Smooth muscle cell (in vitro differentiated cells): ENCODE measurements at regions not wholly inside any gene's neighbourhood (a gene's known extent, or its start where the extent isn't known, plus 50 kb on each side); places are given as distances from the start of the nearest gene placed in this dataset.

Experiments used
- DNase-seq: peaks from one replicate; lab custom pipeline; 2025; ENCODE audit not compliant: unreplicated experiment; lab: John Stamatoyannopoulos, UW
- H2AFZ ChIP-seq: fragments of 200-600 bp; sonication (generic); 2 replicates; pipeline ENCODE4 v1.6.0; 2016; ENCODE audit warnings: antibody characterized with exemption, low read depth, mild to moderate bottlenecking
- H3F3A ChIP-seq: fragments of 200-600 bp; sonication (generic); 2 replicates; pipeline ENCODE4 v1.6.0; 2017; ENCODE audit warnings: antibody characterized with exemption, low read depth
- H3K27ac ChIP-seq: fragments of 200-600 bp; sonication (generic); 2 replicates; pipeline ENCODE4 v1.5.1; 2016; ENCODE audit warnings: low read depth, mild to moderate bottlenecking
- H3K27me3 ChIP-seq: fragments of 200-600 bp; sonication (generic); 2 replicates; pipeline ENCODE4 v1.6.1; 2016; ENCODE audit warnings: low read depth, mild to moderate bottlenecking
- H3K36me3 ChIP-seq: fragments of 200-600 bp; sonication (generic); 2 replicates; pipeline ENCODE4 v1.5.1; 2016; ENCODE audit warnings: low read depth
- H3K4me1 ChIP-seq: fragments of 200-600 bp; sonication (generic); 2 replicates; pipeline ENCODE4 v1.5.1; 2016; ENCODE audit warnings: low read depth
- H3K4me2 ChIP-seq: fragments of 200-600 bp; sonication (generic); 2 replicates; pipeline ENCODE4 v1.6.0; 2016; ENCODE audit warnings: mild to moderate bottlenecking
- H3K4me3 ChIP-seq: fragments of 200-600 bp; sonication (generic); 2 replicates; pipeline ENCODE4 v1.5.1; 2016; ENCODE audit warnings: mild to moderate bottlenecking
- H3K79me2 ChIP-seq: fragments of 200-600 bp; sonication (generic); 2 replicates; pipeline ENCODE4 v1.6.0; 2016; ENCODE audit warnings: low read depth, mild to moderate bottlenecking
- H3K9ac ChIP-seq: fragments of 200-600 bp; sonication (generic); 2 replicates; pipeline ENCODE4 v1.6.0; 2016; ENCODE audit warnings: low read depth
- H3K9me3 ChIP-seq: fragments of 200-600 bp; sonication (generic); replicated peaks from 2 replicates; pipeline ENCODE4 v1.5.1; 2016; ENCODE audit warnings: low read depth
- H4K20me1 ChIP-seq: fragments of 200-600 bp; sonication (generic); 2 replicates; pipeline ENCODE4 v1.6.0; 2016; ENCODE audit warnings: low read depth
- CTCF ChIP-seq: fragments of 200-600 bp; sonication (generic); IDR thresholded peaks from 2 replicates; pipeline ENCODE4 v1.5.1; 2017; ENCODE audit warnings: borderline replicate concordance, mild to moderate bottlenecking, antibody characterized with exemption; ENCODE audit not compliant: insufficient read depth, poor library complexity, severe bottlenecking
- WGBS: methylation state at CpG from one replicate; pipeline ENCODE4 v1.1.7; 2016; ENCODE audit warnings: low lambda C conversion rate; 5-methylcytosine and 5-hydroxymethylcytosine counted together

DNA sequence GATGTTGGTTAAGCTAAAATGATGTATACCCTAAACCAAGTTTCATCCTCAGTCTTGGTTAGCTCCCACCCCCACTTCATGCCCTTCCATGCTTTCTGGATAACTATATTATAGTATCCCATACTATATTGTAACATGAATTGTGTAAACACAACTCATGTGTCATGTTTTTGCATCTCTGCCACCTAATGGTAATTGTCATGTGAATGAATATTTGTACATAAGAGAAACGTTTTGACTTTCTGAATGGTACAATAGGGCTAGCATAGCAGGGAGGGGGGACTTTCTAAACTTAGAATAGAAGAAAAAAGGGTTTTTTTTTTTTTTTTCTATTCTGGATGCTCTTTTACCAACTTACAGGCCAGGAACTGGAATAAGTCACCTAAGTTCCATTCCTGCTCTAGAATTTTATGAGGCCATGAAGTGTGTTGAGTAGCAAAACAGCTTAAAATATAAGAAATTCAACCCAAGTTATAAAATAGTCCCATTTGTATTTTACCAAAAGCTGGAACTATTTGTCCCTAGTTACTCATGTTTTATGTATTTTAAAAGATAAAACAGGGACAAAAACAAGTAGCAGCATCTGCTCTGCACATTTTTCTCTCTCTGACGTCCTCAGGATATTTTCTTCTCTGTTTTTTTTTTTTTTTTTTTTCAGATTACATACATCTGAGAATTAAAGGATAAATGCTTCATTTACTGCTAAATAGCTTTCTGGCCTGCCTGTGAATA is 77.4 kb downstream of the HLX start:
- DNase-seq: no peak
- no peaks in the 10 kb centered on the region for H4K20me1 ChIP-seq
- peaks cover 7% of the 10 kb centered on the region for H3F3A ChIP-seq
- H2AFZ ChIP-seq: no peak overlapping the region
- no peak for TF ChIP-seq CTCF
- no peaks in the 10 kb centered on the region for H3K9me3 ChIP-seq
- no peaks in the 10 kb centered on the region for H3K27me3 ChIP-seq
- peak overlapping the region; percentile 94 for H3K27ac ChIP-seq
- H3K4me1 ChIP-seq: peaks cover 6% of the 10 kb centered on the region
- H3K9ac ChIP-seq: peak overlapping the region; percentile 78
- no peak overlapping the region for H3K4me3 ChIP-seq
- H3K79me2 ChIP-seq: no peaks in the 10 kb centered on the region
- 35% methylated on average over 2 of the region's 2 CpGs for WGBS
- peak overlapping the region; percentile 53 for H3K4me2 ChIP-seq
- no peaks in the 10 kb centered on the region for H3K36me3 ChIP-seq

- Histone ChIP-seq H3K4me1 (peaks cover 6% of the 10 kb centered on the region), H3K9me3 (no peaks in the 10 kb centered on the region), H3F3A (peaks cover 7% of the 10 kb centered on the region), H3K4me2 (peak overlapping the region; percentile 53), H4K20me1 (no peaks in the 10 kb centered on the region), H3K27ac (peak overlapping the region; percentile 94), H2AFZ (no peak overlapping the region), H3K36me3 (no peaks in the 10 kb centered on the region), H3K79me2 (no peaks in the 10 kb centered on the region), H3K27me3 (no peaks in the 10 kb centered on the region), H3K4me3 (no peak overlapping the region), H3K9ac (peak overlapping the region; percentile 78)
- no peak for TF ChIP-seq CTCF
- 4% methylated on average over 3 of the region's 3 CpGs for WGBS
- peak; percentile 15 for DNase-seq
Measured at GRCh38 chr1:220957233-220957605, 78.0 kb downstream of the HLX start.

DNA sequence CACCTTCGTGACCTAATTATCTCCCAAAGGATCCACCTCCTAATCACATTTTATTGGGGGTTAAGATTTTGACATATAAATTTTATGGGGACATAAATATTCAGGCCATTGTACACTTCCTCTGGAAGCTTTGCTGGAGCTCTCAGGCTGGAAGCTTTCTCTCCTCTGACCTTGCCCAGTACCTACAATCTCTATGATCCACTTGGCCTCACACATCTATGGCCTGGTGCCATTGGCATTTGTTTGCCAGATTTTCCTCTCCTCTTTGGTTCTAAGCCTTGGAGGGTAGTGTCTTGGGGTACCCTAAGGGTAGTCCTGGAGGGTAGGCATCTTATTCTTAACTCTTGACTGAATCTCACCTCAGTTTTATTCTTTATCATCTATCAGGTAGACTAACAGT is 79.0 kb downstream of the HLX start:
- Histone ChIP-seq H3K4me1 (peaks cover 6% of the 10 kb centered on the region), H3K27me3 (no peaks in the 10 kb centered on the region), H3K4me2 (no peak overlapping the region), H4K20me1 (no peaks in the 10 kb centered on the region), H3K4me3 (no peak overlapping the region), H3K9me3 (no peaks in the 10 kb centered on the region), H3F3A (peaks cover 7% of the 10 kb centered on the region), H3K27ac (peak overlapping the region; percentile 94), H3K9ac (peak overlapping the region; percentile 62), H3K36me3 (no peaks in the 10 kb centered on the region), H2AFZ (no peak overlapping the region), H3K79me2 (no peaks in the 10 kb centered on the region)
- WGBS: 100% methylated on average over 1 of the region's 1 CpG
- no peak for TF ChIP-seq CTCF
- no peak for DNase-seq
